Endothelial cell of umbilical vein (primary cell): ENCODE measurements at regions not wholly inside any gene's neighbourhood (a gene's known extent, or its start where the extent isn't known, plus 50 kb on each side); places are given as distances from the start of the nearest gene placed in this dataset.

Source experiments
- BruUV-seq: library from RNA; stranded (reverse); fragments of 400-500 nt; replicated peaks from 2 replicates; lab custom pipeline; 2021; lab: Mats Ljungman, UMichigan
- CTCF ChIA-PET: fragments of 300-600, 350-600 bp; sonication (Branson Sonifier 250); formaldehyde crosslinking; loops from one replicate; lab custom pipeline; 2021; ENCODE audit warnings: antibody characterized with exemption, inconsistent platforms; lab: Charles Lee
- POLR2A ChIA-PET: fragments of 300-600, 350-600 bp; sonication (Branson Sonifier 250); formaldehyde crosslinking; loops from one replicate; lab custom pipeline; 2021; ENCODE audit warnings: antibody characterized with exemption, inconsistent platforms; lab: Charles Lee
- DNase-seq: peaks from one replicate; pipeline ENCODE4 v3.0.0-alpha.2; 2011; ENCODE audit warnings: low read depth, low spot score
- FAIRE-seq: peaks from 2 replicates; lab custom pipeline; 2011; peaks lifted over from hg19 to GRCh38; lab: Jason Lieb, UNC
- H2AFZ ChIP-seq: 2 replicates; pipeline ENCODE4 v1.6.0; 2012; ENCODE audit warnings: low read depth, low read length, control low read depth, inconsistent platforms
- H3K27ac ChIP-seq: 2 replicates; pipeline ENCODE4 v1.5.1; 2011; ENCODE audit warnings: low read depth, mild to moderate bottlenecking, control low read depth, low read length, moderate library complexity; ENCODE audit not compliant: insufficient read depth
- H3K27me3 ChIP-seq, 2 experiments: 2 replicates each; pipeline versions ENCODE4 v1.6.0 to v1.6.1; 2011; ENCODE audit warnings: low read length in 2 of 2, mixed read lengths in 1 of 2; ENCODE audit not compliant: control insufficient read depth in 2 of 2, insufficient read depth in 2 of 2
- H3K36me3 ChIP-seq, 2 experiments: 2 replicates in 1 of 2; 3 replicates in 1 of 2; pipeline ENCODE4 v1.5.1; 2011; ENCODE audit warnings: low read length in 2 of 2, mild to moderate bottlenecking in 1 of 2, moderate library complexity in 1 of 2; ENCODE audit not compliant: control insufficient read depth in 2 of 2, insufficient read depth in 2 of 2; ENCODE audit errors: extremely low read depth in 1 of 2
- H3K4me1 ChIP-seq: 3 replicates; pipeline ENCODE4 v1.5.1; 2011; ENCODE audit warnings: mild to moderate bottlenecking, low read length; ENCODE audit not compliant: control insufficient read depth, insufficient read depth; ENCODE audit errors: extremely low read depth
- H3K4me2 ChIP-seq: 2 replicates; pipeline ENCODE4 v1.6.1; 2011; ENCODE audit warnings: low read length, control low read depth, mixed read lengths; ENCODE audit not compliant: insufficient read depth
- H3K4me3 ChIP-seq, 3 experiments: fragments of 200-600 bp in 1 of 3; sonication (generic), shearing (Covaris generic) in 1 of 3; replicated peaks in 1 of 3; 2 replicates each; pipeline ENCODE4 v1.5.1; 2011 to 2016; ENCODE audit warnings: control low read depth in 3 of 3, low read length in 3 of 3, mild to moderate bottlenecking in 2 of 3, inconsistent platforms in 1 of 3, low read depth in 1 of 3, moderate library complexity in 1 of 3; ENCODE audit not compliant: insufficient read depth in 1 of 3
- H3K79me2 ChIP-seq: 2 replicates; pipeline ENCODE4 v1.6.0; 2012; ENCODE audit warnings: low read length, inconsistent platforms; ENCODE audit not compliant: control insufficient read depth, insufficient read depth
- H3K9ac ChIP-seq: replicated peaks from 2 replicates; pipeline ENCODE3; 2011; ENCODE audit warnings: low read length, control low read depth; ENCODE audit not compliant: insufficient read depth; ENCODE audit errors: extremely low read depth
- H3K9me1 ChIP-seq: replicated peaks from 3 replicates; pipeline ENCODE4 v1.6.0; 2011; ENCODE audit warnings: mild to moderate bottlenecking, low read length; ENCODE audit not compliant: control insufficient read depth, insufficient read depth; ENCODE audit errors: extremely low read depth
- H3K9me3 ChIP-seq: replicated peaks from 2 replicates; pipeline ENCODE4 v1.5.1; 2012; ENCODE audit warnings: low read length, inconsistent platforms; ENCODE audit not compliant: control insufficient read depth, insufficient read depth
- H4K20me1 ChIP-seq: replicated peaks from 2 replicates; pipeline ENCODE3; 2011; ENCODE audit warnings: mild to moderate bottlenecking, low read length; ENCODE audit not compliant: control insufficient read depth, insufficient read depth; ENCODE audit errors: extremely low read depth
- EZH2 ChIP-seq: IDR thresholded peaks from 2 replicates; pipeline ENCODE4 v1.6.1; 2012; ENCODE audit warnings: borderline replicate concordance, low read depth, mild to moderate bottlenecking, moderate library complexity, low read length, inconsistent platforms; ENCODE audit not compliant: severe bottlenecking
- FOS ChIP-seq: IDR thresholded peaks from 2 replicates; pipeline ENCODE4 v1.6.1; 2011; ENCODE audit warnings: mild to moderate bottlenecking, low read length, moderate library complexity, borderline replicate concordance; ENCODE audit not compliant: insufficient read depth
- GATA2 ChIP-seq: IDR thresholded peaks from 2 replicates; pipeline ENCODE4 v1.7.0; 2011; ENCODE audit warnings: low read depth, mild to moderate bottlenecking, moderate library complexity, mixed read lengths, low read length; ENCODE audit not compliant: insufficient read length, insufficient read depth
- JUN ChIP-seq: IDR thresholded peaks from 2 replicates; pipeline ENCODE4 v1.6.1; 2011; ENCODE audit warnings: borderline replicate concordance, low read depth; ENCODE audit not compliant: insufficient read length, insufficient read depth
- MYC ChIP-seq: IDR thresholded peaks from one replicate; pipeline ENCODE4 v1.6.1; 2011; ENCODE audit warnings: mild to moderate bottlenecking, low read depth, low read length
- POLR2A ChIP-seq: IDR thresholded peaks from 2 replicates; pipeline ENCODE4 v1.6.1; 2012; ENCODE audit warnings: low read depth, mild to moderate bottlenecking, control low read depth, low read length
- POLR2AphosphoS5 ChIP-seq: IDR thresholded peaks from 2 replicates; pipeline ENCODE4 v1.6.1; 2012; ENCODE audit warnings: low read depth, mild to moderate bottlenecking, control low read depth, low read length, moderate library complexity; ENCODE audit not compliant: insufficient read depth
- dilution Hi-C: fragments of 300-500 bp; cut with MboI; formaldehyde crosslinking; loops from one replicate; pipeline ENCODE4 v1.15.0; 2019; ENCODE audit warnings: low sequenced_read_pairs; ENCODE audit not compliant: extremely low pct_ligation_motif_present
- intact Hi-C: fragments of 100-400 bp; cut with micrococcal nuclease; formaldehyde crosslinking; loops from one replicate; pipeline ENCODE4 v1.10.0; 2022
- TF ChIP-seq, protein P1 (sequence below): IDR thresholded peaks from 2 replicates; pipeline ENCODE4 v1.6.1; 2011; ENCODE audit not compliant: insufficient read depth, insufficient read length
- TF ChIP-seq, protein P2 (sequence below), 2 donors: IDR thresholded peaks; 1 replicate in 1 of 2; 2 replicates in 1 of 2; pipeline ENCODE4 v1.5.1; 2011; ENCODE audit warnings: low read length in 2 of 2, mild to moderate bottlenecking in 2 of 2, moderate library complexity in 2 of 2, control low read depth in 1 of 2, inconsistent platforms in 1 of 2, low read depth in 1 of 2; ENCODE audit not compliant: insufficient read depth in 1 of 2; ENCODE audit errors: extremely low read depth in 1 of 2

DNA sequence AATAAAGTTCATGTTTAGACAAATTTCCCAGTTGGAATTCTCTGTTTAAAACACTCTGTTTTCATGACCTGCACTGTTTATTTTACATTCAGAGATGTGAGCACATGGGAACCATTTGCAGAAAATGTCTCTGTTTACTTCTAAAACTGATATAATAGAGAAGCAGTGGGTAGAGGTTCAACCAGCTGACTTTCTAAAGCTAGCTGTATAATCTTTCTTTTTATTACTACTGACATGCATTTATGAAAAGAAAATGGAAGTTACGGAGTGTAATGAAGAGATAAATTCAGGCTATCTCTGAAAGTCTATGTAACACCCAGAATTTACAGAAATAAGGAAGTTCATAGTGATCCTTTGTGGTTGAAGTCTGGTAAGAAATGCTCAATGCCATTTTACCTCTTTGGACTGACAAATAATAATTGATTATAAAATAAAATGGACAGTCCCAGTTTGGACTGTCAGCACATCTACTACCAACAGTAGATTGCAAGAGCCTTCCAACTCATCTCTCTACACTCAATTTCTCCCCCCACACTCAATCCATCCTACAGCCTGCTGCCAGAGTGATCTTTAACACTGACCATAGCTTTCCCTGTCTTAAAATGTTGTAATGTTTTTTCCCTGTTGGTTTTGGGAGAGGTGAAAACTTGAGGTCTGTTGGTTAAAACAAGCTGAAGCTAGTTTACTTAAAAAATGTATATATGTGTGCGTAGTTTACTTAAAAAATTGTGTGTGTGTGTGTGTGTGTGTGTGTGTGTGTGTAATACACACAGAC is 137.4 kb downstream of the AEBP2 start:
- peak overlapping the region; percentile 49 for H2AFZ ChIP-seq
- peak overlapping the region; percentile 98 for H3K27ac ChIP-seq
- H4K20me1 ChIP-seq: no peaks in the 10 kb centered on the region
- H3K9me1 ChIP-seq: no peaks in the 10 kb centered on the region
- TF ChIP-seq, protein P1, sequence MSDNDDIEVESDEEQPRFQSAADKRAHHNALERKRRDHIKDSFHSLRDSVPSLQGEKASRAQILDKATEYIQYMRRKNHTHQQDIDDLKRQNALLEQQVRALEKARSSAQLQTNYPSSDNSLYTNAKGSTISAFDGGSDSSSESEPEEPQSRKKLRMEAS: no peak
- TF ChIP-seq EZH2: no peak
- TF ChIP-seq GATA2: no peak
- TF ChIP-seq POLR2AphosphoS5: no peak
- no peak for TF ChIP-seq FOS
- no peak for TF ChIP-seq JUN
- TF ChIP-seq, protein P2, sequence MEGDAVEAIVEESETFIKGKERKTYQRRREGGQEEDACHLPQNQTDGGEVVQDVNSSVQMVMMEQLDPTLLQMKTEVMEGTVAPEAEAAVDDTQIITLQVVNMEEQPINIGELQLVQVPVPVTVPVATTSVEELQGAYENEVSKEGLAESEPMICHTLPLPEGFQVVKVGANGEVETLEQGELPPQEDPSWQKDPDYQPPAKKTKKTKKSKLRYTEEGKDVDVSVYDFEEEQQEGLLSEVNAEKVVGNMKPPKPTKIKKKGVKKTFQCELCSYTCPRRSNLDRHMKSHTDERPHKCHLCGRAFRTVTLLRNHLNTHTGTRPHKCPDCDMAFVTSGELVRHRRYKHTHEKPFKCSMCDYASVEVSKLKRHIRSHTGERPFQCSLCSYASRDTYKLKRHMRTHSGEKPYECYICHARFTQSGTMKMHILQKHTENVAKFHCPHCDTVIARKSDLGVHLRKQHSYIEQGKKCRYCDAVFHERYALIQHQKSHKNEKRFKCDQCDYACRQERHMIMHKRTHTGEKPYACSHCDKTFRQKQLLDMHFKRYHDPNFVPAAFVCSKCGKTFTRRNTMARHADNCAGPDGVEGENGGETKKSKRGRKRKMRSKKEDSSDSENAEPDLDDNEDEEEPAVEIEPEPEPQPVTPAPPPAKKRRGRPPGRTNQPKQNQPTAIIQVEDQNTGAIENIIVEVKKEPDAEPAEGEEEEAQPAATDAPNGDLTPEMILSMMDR (IDR thresholded peaks at IDR 0.05; ENCODE audit: extremely low read depth in 1 of 2, insufficient read depth in 1 of 2, low read depth in 1 of 2, low read length in 2 of 2): no peak
- no peak for TF ChIP-seq MYC
- no peak for TF ChIP-seq POLR2A
- H3K36me3 ChIP-seq: no peaks in the 10 kb centered on the region
- H3K27me3 ChIP-seq: no peaks in the 10 kb centered on the region
- peak overlapping the region; percentile 19 for H3K4me2 ChIP-seq
- DNase-seq (peak; percentile 64), FAIRE-seq (peak; percentile 66)
- no peaks in the 10 kb centered on the region for H3K79me2 ChIP-seq
- no peak overlapping the region for H3K4me3 ChIP-seq
- intact Hi-C loops (loop anchor here (1.0 to 10.0 kb wide), 7 partner anchors 134 to 792 kb away; partner anchors contain the start of gene PDE3A), dilution Hi-C loops (no loop called here)
- H3K9ac ChIP-seq: peak overlapping the region; percentile 12
- peaks cover 48% of the 10 kb centered on the region for H3K4me1 ChIP-seq
- no peaks in the 10 kb centered on the region for H3K9me3 ChIP-seq
- CTCF ChIA-PET: interaction anchor here (0.7 to 3.0 kb wide), 5 partner anchors 12 to 118 kb away, joined by 3 to 15 read pairs (median 6); no protein-coding TSS in a partner anchor
- BruUV-seq: TSS peak; percentile 69
- POLR2A ChIA-PET: no interaction called here
